ENCODE measurements at regions not wholly inside any gene's neighbourhood (a gene's known extent, or its start where the extent isn't known, plus 50 kb on each side); places are given as distances from the start of the nearest gene placed in this dataset.

DNA sequence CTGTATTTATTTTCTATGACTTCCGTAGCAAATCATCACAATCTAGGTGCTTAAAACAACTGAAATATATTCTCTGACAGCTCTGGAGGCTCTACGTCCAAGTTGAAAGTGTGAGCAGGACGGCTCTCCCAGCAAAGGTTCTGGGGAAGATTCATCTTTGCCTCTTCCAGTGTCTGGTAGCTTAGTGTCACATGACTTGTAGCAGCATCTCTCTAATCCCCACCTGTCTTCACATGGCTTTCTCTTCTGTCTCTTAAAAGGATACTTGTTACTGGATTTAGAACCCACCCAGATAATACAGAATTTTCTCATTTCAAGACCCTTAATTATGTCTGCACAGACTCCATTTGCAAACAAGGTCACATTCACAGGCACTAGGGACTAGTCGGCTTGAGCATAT lies 687.7 kb upstream of the RBFOX1 start:
- no peak for DNase-seq

DNA sequence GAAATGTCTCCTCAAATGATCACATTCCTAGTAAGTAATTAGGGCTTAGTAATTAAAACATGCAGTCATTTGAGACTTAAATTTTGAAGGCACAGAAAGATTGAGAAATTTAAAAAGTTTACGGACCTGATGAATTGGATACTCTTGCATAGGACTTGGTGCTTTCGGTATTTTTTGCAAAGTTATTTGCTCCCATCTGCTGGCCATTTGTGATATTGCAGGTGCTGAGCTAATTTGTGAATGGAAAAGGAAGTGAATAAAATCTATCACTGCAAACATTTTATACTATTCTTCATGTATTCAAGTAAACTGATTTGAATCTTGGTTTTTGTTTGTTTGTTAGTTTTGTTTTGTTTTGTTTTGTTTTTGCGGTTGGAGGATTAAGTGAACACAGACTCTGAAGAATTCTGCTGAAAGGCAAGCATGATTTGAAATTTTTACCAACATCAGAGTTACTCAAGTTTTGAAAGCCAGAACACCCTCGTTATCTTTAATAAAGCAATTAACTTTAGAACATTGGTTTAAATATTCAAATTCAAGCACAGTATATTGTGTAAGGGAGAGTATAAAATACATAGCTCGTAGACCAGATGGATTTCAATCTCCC lies 689.5 kb upstream of the RBFOX1 start:
- DNase-seq = no peak

DNA sequence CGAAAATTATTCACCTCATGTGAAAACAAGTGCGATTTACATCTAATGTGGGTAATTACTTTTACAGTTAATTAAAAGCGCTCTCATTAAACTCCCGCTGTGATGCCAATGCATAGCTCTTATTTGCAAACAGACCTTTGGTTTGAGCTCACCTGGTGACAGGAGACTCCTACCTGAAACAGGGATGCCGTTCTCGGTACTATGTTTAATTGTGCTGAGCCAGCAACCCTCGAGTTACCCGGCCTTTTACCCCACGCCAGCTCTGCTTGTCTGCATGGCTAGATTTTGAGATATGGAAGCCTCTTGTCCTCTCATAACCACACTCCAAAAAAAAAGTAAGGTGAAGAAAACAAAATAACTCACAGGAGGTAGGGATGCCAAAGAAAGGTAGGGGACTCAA lies 690.4 kb upstream of the RBFOX1 start:
- no peak for DNase-seq

DNA sequence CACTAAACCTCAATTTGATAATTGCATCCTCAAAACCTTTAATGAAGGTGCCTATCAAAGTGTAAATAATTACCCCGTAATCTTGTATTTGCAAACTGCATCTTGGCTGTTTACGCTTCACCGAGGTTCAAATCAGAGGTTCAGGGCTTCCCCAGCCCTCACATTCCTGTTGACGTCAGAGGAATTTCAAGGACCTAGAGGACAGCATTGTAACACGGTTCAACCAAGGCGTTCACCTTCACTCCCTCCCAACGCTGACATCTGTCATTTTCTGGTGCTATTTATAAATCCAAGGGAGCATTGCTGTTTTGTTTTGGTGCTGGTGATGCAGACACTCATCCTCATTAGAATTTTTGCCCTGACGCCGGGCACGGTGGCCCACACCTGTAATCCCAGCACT lies 691.6 kb upstream of the RBFOX1 start:
- no peak for DNase-seq

DNA sequence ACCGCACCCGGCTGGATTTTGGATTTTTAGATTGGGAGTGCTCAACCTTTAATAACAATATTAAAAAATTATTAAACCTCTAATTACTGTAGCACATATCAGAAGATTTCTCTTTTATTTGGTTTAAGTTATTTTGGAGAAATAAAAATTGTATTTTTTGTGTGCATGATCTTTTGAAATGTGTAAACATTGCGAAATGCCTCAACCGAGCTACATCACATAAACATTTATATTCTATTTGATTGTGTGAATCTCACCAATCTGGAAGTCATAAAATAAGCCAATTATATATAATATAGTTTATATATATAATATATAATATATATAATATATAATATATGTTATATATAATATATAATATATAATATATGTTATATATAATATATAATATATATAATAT lies 696.2 kb upstream of the RBFOX1 start:
- no peak for DNase-seq

DNA sequence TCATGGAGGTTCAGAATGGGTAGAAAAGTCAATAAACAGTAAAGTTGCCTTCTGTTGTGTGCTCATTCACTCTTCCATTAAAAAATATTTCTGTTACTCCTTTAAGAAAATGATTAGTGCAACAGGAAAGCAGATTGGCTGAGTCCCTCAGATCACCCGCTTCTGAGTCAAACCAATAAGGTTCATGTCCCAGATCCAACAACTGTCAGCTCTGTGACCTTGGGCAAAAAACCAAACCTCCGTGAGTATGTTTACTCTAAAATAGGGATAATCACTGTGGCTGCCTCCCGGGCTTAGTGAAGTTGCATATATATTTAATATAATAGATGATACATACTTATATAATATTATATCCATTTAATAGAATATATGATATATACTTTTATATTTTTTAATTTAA lies 698.5 kb upstream of the RBFOX1 start:
- no peak for DNase-seq

DNA sequence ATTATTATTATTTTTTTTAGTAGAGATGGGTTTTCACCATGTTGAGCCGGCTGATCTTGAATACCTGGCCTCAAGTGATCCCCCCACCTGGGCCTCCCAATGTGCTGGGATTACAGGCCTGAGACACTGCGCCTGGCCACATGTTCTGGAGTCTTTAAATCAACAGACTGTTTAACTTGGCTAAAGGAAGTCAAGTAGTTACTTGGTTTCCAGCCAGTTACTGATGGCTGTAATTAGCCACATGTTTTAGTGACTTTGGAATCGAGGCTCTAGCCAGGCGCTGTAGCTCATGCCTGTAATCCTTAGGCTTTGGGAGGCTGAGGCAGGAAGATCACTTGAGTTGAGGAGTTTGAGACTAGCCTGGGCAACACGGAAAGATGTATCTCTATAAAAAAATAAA lies 699.2 kb upstream of the RBFOX1 start:
- no peak for DNase-seq

DNA sequence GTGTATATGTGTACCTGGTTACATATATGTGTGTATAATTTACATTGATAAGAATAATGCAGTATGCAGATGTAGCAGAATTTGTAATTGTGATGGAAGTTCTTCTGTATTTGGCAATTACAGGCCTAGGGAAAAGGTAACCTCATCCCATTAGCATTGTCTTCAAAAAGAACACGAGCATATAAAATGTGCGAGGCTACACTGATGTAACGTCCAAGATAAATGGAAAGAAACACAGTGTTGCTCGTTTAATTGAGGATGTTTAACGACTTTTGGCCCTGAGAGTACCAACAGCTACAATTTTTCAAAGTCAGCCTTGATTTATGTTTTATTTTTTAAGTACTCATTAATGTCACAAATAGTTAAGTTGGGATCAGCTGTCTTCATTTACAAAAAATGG lies 703.5 kb upstream of the RBFOX1 start:
- no peak for DNase-seq

DNA sequence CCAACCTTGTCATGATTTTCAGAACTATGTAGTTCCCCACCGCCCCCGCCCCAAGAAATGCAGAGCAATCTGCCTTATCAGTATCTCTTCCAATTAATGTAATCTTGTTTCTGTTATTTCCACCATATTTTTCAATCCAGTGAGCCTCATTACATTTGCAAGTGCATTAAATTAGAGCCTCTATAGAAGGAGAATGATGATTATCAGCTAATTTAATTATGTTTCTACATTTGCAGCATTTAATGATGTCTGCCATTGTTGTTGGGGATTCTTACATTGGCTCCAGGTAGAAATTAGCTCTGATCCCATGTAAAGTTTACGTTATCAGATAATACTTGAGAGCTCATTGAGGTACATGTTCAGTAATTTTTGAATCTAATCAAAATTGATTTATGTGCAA lies 707.0 kb upstream of the RBFOX1 start:
- no peak for DNase-seq

DNA sequence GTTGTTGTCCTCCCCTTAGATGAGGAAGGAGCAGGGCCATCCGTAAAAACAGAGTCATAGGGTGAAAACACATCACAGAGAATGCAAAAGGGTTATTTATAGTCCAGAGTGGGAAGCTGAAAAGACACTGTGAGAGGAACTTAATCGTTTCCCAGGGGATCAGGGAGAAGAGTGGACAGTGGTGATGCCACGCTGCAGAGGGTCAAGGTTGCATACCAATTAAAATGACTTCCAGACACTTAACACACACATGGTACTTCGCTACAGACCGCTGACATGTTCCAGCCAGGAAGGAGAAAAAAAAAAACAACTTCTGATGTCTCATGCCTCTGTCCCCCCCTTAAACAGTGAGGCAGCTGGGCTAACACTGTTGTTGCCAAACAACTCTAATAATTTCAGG lies 713.8 kb upstream of the RBFOX1 start:
- no peak for DNase-seq

DNA sequence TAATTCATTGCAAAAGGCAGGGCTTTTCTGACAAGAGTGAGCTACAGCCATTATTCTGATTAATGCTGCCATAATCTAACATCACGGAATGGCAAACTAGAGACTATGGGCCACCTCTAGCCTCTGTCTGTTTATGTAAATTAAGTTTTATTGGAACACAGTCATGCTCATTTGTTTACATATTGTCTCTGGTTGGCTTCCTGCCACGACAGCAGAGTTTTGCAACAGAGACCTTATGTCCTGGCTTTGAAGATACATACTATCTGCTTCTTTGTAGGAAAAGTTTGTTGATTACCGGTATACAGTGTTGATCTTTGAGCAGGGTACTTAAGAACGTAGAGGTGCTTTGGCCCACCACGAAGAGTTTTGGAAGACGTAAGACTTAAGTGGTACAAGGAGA lies 715.9 kb upstream of the RBFOX1 start:
- no peak for DNase-seq

DNA sequence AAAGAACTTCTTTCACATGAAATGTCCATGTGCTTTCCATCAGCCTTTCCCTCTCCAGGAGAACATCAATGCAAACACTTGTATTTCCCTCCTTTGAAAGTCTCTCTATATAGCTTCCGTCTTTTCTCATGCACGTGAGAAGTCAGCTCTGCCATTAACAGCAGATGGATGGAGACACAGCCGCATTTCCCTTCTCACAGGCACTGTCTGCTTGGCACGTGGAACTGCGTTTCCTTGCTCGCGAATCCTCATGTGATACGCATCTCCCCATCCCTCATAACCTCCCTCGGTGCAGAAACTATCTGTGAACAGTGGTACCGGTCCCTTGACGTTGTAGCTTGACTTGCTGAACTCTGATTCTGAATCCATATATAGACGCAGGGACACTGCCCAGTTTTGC lies 717.0 kb upstream of the RBFOX1 start:
- DNase-seq = no peak

DNA sequence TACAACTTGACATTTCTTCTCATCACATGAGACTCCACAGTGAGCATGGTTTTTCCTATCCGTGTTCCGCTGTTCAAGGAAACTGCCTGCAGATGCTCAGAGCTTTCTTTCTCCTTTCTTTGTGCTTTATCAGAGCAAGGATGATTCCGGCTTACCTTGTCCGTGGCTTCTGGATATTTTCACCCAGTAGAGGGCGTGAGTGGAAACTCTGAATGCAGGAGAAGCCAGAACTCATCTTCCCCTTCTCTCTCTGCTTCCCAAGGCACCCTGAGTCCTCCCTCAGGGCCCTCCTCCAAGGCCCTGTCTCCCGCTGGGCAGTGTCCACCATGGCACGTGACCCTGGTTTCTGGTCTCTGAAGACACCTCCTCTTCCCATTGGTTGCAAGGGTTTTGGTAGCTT lies 721.1 kb upstream of the RBFOX1 start:
- DNase-seq = no peak

DNA sequence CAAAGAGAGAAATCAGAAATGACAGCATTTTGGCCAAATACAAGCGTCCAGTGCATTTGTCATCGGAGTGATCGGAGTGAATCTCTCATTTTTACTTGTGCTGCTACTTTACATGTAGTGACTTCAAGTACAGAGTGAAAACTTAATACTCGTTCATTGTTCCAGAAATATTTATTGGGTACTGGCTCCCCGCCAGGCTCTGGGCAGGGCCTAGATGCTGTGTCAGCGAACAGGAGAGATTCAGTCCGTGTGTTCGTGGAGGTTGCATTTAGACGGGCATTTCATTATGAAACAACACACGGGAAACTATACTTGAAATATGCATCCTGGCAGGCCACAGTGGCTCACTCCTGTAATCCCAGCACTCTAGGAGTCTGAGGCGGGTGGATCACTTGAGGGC lies 727.2 kb upstream of the RBFOX1 start:
- DNase-seq = no peak

DNA sequence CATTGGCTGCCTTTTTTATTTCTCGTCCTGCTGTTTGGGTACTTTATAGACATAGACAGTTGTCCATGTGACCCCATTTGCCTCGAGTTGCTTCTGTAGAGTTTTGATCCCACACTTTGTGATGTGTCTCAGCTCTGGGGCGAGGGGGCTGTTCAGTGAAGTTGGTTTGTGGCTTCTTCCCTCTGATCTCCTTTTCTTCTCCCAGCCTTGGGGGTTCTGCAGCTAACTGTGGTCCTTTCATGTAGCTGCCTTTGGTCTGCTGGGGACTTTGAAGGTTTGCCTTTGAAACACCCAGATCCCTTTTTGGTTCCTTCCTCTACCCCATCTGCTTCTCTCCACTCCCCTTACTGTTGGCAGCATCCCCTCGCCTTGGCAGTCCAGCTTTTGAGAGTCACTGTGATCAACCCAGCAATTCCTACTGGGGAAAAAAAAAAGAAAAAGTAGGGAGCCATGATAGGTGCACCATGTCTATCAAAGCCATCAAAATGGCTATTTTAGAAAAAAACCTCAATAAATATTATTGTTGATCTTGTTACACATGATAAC lies 728.8 kb upstream of the RBFOX1 start:
- no peak for DNase-seq

DNA sequence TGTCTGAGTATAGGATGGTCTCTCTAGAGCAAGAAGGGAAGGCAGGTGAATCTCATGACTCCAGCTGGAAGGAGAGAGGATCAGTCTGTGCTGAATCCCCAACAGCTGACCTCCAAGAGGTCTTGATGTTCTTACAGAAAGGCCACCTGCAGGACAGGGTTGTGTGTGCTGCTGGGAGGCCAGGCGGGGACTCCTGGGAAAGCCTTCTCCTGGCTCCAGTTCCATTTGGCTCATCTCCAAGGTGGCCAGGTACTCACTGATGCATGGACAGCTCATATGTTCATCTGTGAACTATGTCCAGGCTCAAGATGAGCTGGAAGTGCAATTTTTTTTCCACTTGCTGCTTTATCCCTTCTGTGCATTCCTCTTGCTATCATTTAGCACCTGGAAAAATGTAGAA lies 730.2 kb upstream of the RBFOX1 start:
- DNase-seq = no peak

DNA sequence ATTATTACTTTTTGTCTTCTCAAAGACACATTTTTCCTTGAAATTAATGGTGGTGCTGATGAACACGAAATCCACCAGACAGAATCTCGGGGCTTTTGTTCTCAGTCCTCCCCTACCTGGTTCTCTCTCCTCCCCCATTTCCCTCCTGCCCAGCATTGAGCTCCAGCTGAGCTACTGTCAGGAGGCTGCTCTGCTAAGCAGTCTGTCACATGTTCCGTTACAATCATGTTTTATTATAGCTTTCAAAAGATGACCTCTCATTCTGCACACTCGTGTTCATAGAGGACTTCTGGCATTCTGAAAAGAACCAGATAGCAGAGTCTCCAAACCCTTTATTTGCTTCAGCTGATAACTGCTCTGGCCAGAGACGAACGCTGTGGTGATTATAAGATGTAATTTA lies 732.5 kb upstream of the RBFOX1 start:
- DNase-seq = no peak

DNA sequence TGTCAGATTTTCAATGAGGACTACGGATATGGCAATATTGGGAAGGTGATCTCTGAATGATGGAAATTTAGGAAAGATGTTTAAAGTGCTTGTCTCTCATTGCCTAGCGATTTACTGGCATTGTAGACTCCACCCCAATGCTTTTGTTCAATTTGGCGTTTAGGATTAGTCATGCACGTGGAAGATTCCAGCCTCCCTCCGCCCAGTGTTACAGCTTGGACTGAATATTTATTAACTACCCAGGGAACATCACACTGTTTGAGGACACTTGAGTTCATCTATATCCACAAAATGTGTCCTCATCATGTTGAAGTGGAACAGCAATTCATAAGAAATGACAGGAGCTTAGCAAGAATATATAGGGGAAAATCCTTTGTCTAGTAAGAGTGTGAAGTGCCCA lies 738.8 kb upstream of the RBFOX1 start:
- DNase-seq = no peak

DNA sequence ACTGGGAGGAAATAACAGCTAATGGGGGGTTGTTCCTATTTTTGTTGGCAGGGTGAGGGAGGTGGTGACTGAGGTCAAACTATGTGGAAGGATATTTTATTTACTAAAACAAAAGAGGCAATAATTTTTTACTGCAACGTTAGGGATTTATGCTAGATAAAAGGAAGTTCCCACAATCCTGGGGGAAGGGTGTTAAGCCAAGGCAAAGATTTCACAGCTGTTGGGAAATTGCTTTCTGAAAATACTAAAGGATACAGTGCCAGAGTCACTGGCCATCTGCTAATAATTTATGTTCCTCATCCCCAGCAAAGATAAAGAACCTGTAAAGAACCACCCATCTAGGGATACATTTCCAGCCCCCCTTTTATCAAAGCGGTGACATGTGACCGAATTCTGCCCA lies 756.0 kb upstream of the RBFOX1 start:
- DNase-seq = no peak

DNA sequence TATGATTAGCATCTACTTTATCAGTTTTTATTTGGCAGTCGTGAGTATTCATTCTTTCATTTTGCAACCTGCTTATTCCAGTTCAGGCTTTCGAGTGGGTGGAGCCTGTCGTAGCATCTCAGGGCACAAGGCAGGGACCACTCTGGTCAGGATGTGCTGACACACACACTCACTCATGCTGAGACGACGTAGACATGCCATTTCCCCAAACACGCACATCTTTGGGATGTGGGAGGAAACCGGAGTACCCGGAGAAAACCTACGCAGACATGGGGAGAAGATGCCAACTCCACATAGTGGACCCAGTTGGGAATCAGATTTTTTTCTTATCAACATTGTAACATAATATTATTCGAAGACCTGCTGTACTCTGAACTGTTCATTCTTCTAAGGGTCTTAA lies 756.5 kb upstream of the RBFOX1 start:
- DNase-seq = no peak

DNA sequence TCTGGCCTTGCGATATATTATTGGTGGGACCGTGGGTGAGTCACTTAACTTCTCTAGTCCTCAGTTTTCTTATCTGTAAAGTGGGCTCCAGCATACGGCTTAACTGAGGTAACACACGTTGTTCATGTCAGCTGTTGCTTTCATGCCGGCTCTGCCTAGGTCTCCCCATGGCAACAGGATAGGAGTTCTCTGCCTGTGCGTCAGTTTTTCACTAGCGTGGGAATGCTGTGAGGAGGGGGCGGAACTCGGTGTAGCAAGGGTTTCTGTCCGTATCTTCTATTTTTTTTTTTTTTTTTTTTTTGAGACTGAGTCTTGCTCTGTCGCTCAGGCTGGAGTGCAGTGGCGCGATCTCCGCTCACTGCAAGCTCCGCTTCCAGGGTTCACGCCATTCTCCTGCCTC lies 758.5 kb upstream of the RBFOX1 start:
- DNase-seq = no peak

DNA sequence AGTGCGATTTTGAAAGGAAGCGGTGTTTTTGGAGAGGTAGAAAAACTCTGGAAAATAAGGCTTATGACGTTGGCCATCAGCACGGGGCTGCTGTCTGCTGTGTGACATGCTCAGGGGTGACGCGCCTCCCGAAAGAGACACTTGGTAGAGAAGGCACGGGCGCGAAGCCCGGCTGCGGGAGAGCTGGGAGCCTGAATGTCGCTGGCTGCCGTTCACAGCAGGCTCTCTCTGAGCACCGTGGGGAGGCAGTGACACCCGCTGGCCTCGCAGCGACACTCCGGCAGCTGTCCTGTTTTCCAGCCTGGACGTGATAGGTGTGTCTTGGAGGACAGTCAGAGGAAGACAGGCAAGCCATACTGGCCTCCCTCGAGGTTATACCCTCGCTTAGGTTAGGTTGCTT lies 759.1 kb upstream of the RBFOX1 start:
- DNase-seq = no peak

DNA sequence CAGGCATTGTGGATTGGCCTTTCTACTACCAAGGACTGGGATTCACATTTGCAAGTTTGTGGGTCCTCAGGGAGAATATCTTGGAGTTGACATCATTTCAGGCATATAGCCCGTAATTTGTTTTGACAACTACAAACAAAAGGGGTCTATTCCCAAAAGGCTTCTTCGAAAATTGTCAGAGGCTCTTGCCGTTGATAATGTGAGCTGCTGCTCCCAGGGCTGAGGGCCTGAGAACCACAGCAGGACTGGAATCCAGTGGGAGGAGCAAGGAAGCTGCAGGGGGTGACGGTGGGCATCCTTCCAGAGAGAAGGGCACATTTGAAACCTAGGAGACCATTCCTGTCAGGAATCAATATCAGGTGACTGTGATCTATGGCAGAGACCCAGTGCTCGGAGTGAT lies 761.6 kb upstream of the RBFOX1 start:
- DNase-seq = no peak

DNA sequence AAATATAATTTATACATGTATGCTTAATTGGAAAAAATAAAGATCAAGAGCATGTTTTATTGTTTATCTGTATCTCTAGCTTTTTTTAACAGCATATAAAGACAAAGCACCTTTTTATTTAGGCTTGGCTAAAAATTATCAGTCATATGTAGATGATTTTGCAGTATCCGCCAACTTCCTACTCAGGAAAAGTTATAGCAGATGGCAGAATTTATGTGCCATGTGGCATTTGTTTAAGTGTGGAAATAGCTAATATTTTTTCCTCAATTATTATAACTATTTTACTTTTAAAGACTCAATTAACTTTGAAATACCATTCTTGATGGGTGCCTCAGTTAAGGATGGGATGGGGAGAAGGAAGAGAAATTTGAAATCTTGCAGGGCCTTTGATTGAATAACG lies 762.1 kb upstream of the RBFOX1 start:
- no peak for DNase-seq

DNA sequence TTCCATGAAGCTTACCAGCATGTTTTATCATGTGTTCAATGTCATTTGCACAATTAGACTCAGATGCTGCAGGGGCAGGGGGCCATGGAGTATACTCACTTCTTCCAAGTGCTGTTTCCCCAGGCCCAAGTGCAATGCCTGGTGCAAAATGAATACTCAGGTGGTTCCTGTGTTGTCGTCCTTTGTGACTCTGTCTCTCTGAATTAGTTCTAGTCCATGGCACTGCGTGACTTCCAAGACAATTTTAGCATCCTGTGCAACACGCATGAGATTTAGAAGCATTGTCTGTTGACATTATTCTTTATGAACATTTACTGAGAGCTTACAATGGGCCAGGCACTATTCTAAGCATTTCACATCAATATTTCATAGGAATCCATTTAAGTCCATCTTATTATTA lies 769.7 kb upstream of the RBFOX1 start:
- no peak for DNase-seq

Measured in activated gamma-delta T cell (primary cell).